ENCODE measurements at regions not wholly inside any gene's neighbourhood (a gene's known extent, or its start where the extent isn't known, plus 50 kb on each side); places are given as distances from the start of the nearest gene placed in this dataset.
"Not testable (repeated sequence)": the region's sequence is repeated elsewhere in the genome, so short reads cannot be mapped to it uniquely, and the experiment has no call there.

DNA sequence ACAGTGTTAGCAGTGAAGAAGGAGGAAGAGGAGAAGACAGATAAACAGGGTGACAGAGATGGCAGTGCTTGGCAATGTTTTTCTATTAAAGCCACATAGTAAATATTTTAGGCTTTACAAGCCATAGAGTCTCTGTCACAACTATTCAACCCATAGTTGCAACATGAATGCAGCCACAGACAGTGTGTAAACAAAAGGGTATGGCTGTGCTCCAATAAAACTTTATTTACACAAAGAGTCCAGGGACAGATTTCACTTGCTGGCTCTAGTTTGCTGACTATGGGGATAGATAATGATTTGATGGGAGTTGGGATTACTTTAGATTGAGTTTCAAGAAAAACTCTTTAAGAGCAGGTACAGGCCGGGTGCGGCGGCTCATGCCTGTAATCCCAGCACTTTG, 224.8 kb upstream of the SEMA6A start:
- H3K4me1 Mint-ChIP-seq (ENCODE audit: low read depth) = no peaks in the 10 kb centered on the region
- H3K4me3 Mint-ChIP-seq = no peak overlapping the region
- intact Hi-C loops (cut with micrococcal nuclease) = no loop called here
- H3K9me3 Mint-ChIP-seq = peaks cover 6% of the 10 kb centered on the region
- no peaks in the 10 kb centered on the region for H3K27me3 Mint-ChIP-seq (ENCODE audit: insufficient read depth)
- no peak overlapping the region for H3K27ac Mint-ChIP-seq
- no peak for DNase-seq (ENCODE audit: low spot score)
- no peaks in the 10 kb centered on the region for H3K36me3 Mint-ChIP-seq (ENCODE audit: low read depth)

DNA sequence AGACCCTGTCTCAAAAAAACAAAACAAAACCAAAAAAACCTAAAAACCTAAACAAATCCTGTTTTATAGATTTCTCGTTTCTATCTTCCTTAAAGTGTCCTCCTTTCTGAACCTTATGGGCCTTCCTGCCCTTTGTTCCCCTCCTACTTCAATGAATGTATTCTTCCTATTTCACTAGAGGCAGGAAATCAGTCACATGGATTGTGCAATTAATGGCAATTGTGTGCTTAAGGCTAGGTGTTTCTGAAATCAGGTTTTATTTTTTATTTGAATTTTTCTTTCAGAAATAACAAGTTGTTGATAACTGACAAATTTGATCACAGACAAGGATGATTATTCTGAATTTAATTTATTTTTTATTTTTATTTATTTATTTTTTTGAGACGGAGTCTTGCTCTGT, 220.6 kb upstream of the SEMA6A start:
- Mint-ChIP-seq H3K36me3 (ENCODE audit: low read depth) (no peaks in the 10 kb centered on the region), H3K27ac (no peak overlapping the region), H3K27me3 (ENCODE audit: insufficient read depth) (no peaks in the 10 kb centered on the region), H3K9me3 (peaks cover 6% of the 10 kb centered on the region), H3K4me3 (no peak overlapping the region), H3K4me1 (ENCODE audit: low read depth) (no peaks in the 10 kb centered on the region)
- DNase-seq (ENCODE audit: low spot score) = no peak
- intact Hi-C loops (cut with micrococcal nuclease) = no loop called here

- no peaks in the 10 kb centered on the region for H3K4me1 Mint-ChIP-seq (ENCODE audit: low read depth)
- H3K9me3 Mint-ChIP-seq = no peaks in the 10 kb centered on the region
- no peak for DNase-seq (ENCODE audit: low spot score)
- H3K27ac Mint-ChIP-seq = no peak overlapping the region
- no peak overlapping the region for H3K4me3 Mint-ChIP-seq
- intact Hi-C loops (cut with micrococcal nuclease) = no loop called here
- H3K27me3 Mint-ChIP-seq (ENCODE audit: insufficient read depth) = peaks cover 4% of the 10 kb centered on the region
- H3K36me3 Mint-ChIP-seq (ENCODE audit: low read depth) = no peaks in the 10 kb centered on the region
Observed at GRCh38 chr5:116789522-116789921, 214.9 kb upstream of the SEMA6A start.

DNA sequence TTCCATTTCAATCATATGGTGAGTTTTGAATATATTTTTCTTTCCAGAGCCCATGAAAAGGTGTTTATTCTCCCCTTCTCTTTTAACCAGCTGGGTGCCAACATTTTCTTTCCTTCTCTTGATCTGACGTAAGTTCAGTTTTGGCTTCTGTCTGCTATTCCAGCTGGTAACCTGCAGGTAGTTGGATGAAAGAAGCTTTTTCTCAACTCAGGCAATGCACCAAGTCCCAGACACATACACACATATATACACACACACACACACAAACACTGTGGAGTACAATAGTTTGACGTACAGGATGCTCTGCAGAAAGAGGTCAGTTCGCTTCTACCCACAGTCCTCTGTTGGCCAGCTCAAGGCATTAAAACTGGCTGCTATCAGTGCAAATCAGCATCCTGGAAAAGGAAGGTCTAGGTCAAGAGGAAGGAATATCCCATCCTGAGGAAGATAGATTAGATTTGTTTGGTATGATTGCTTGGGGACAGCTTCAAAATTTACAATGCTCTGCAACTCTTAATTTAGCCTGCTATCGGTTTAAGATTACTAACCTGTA, 214.3 kb upstream of the SEMA6A start:
- Mint-ChIP-seq H3K4me1 (ENCODE audit: low read depth) (no peaks in the 10 kb centered on the region), H3K27me3 (ENCODE audit: insufficient read depth) (peaks cover 4% of the 10 kb centered on the region), H3K4me3 (no peak overlapping the region), H3K27ac (no peak overlapping the region), H3K9me3 (no peaks in the 10 kb centered on the region), H3K36me3 (ENCODE audit: low read depth) (no peaks in the 10 kb centered on the region)
- no peak for DNase-seq (ENCODE audit: low spot score)
- intact Hi-C loops (cut with micrococcal nuclease) = no loop called here

DNA sequence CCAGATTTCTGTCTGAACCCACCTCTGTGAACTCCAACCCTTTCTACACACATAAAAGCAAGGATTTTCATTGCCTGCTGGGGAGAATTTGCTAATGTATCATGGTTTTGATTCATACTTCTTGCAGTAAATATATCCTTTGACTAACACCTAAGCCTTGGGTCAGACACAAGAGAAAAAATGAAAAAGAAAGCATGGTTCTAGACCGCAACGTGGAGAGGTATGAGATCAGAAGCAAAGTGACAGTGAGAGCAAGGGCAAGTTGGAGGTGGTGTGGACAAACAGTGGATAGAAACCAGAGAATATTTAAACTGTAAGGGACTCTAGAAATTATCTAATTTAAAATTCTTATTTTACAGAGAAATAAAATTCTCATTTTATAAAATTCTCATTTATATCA, 212.9 kb upstream of the SEMA6A start:
- no peak overlapping the region for H3K27ac Mint-ChIP-seq
- peaks cover 4% of the 10 kb centered on the region for H3K27me3 Mint-ChIP-seq (ENCODE audit: insufficient read depth)
- H3K4me3 Mint-ChIP-seq = no peak overlapping the region
- H3K9me3 Mint-ChIP-seq = no peaks in the 10 kb centered on the region
- no peaks in the 10 kb centered on the region for H3K4me1 Mint-ChIP-seq (ENCODE audit: low read depth)
- intact Hi-C loops (cut with micrococcal nuclease) = no loop called here
- H3K36me3 Mint-ChIP-seq (ENCODE audit: low read depth) = no peaks in the 10 kb centered on the region
- no peak for DNase-seq (ENCODE audit: low spot score)

- DNase-seq (ENCODE audit: low spot score) = no peak
- no peak overlapping the region for H3K4me3 Mint-ChIP-seq
- no peak overlapping the region for H3K27ac Mint-ChIP-seq
- H3K27me3 Mint-ChIP-seq (ENCODE audit: insufficient read depth) = peaks cover 4% of the 10 kb centered on the region
- H3K9me3 Mint-ChIP-seq = no peaks in the 10 kb centered on the region
- H3K4me1 Mint-ChIP-seq (ENCODE audit: low read depth) = no peaks in the 10 kb centered on the region
- H3K36me3 Mint-ChIP-seq (ENCODE audit: low read depth) = no peaks in the 10 kb centered on the region
- intact Hi-C loops (cut with micrococcal nuclease) = no loop called here
Observed at GRCh38 chr5:116785106-116785505, 210.5 kb upstream of the SEMA6A start.

GRCh38 chr5:116779846-116780245, 205.2 kb upstream of the SEMA6A start:
- Mint-ChIP-seq H3K4me1 (ENCODE audit: low read depth) (no peaks in the 10 kb centered on the region), H3K36me3 (ENCODE audit: low read depth) (no peaks in the 10 kb centered on the region), H3K9me3 (no peaks in the 10 kb centered on the region), H3K27ac (no peak overlapping the region), H3K27me3 (ENCODE audit: insufficient read depth) (no peaks in the 10 kb centered on the region), H3K4me3 (no peak overlapping the region)
- DNase-seq (ENCODE audit: low spot score) = no peak
- intact Hi-C loops (cut with micrococcal nuclease) = no loop called here

DNA sequence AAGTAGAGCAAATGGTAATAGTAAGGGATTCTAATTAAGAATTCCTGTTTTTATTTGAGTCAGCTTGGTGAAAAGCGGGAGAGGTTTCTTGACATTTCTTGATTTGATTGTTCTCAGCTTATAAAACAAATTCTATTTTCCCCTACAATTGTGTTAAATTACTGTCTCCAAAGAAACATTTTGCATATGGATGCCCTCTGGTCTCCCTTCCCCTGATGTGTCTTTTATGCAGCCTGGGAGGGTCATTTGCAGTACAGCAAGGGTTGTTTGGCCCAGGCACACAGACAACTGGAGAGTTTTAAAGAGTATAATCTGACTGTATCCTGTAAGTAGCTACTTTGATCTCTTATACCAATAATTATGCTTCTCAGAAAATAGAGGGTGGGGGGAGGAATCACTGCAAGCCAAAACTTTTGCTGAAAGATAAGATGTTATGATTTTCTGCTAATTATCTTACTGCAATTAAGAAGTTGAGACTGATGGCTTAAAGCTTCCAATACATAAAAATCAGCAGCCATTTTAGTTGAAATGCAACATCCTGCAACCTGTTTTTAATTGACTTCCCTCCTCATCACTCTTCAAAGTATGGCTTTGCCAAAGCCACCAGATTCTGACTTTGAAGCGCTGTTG, 204.1 kb upstream of the SEMA6A start:
- Mint-ChIP-seq H3K27ac (no peak overlapping the region), H3K9me3 (no peaks in the 10 kb centered on the region), H3K27me3 (ENCODE audit: insufficient read depth) (no peaks in the 10 kb centered on the region), H3K4me3 (no peak overlapping the region), H3K36me3 (ENCODE audit: low read depth) (no peaks in the 10 kb centered on the region), H3K4me1 (ENCODE audit: low read depth) (no peaks in the 10 kb centered on the region)
- intact Hi-C loops (cut with micrococcal nuclease) = no loop called here
- DNase-seq (ENCODE audit: low spot score) = no peak

DNA sequence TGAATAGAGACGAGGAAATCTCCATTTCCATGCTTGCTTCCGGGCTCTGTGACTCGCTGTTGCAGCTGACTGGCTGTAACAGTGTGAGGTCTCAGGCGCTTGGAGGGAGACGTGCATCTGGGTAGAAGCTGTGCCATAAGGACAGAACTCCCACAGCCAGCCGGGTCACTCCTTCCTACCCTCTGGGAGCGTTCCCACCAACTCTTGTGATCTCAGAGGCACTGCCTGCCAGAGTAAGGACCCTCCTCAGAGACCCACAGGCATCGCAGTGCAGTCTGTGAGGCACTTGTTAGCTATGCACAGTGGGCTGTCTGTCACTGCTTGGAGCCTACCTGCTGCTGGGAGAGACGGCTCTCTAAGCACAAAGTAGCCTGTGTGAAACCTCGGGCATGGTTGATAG, 203.4 kb upstream of the SEMA6A start:
- Mint-ChIP-seq H3K9me3 (no peaks in the 10 kb centered on the region), H3K36me3 (ENCODE audit: low read depth) (no peaks in the 10 kb centered on the region), H3K27me3 (ENCODE audit: insufficient read depth) (no peaks in the 10 kb centered on the region), H3K27ac (no peak overlapping the region), H3K4me3 (no peak overlapping the region), H3K4me1 (ENCODE audit: low read depth) (no peaks in the 10 kb centered on the region)
- DNase-seq (ENCODE audit: low spot score) = no peak
- intact Hi-C loops (cut with micrococcal nuclease) = no loop called here

GRCh38 chr5:116773926-116774325, 199.3 kb upstream of the SEMA6A start:
- H3K27ac Mint-ChIP-seq = no peak overlapping the region
- no peak for DNase-seq (ENCODE audit: low spot score)
- intact Hi-C loops (cut with micrococcal nuclease) = no loop called here
- H3K9me3 Mint-ChIP-seq = no peaks in the 10 kb centered on the region
- no peak overlapping the region for H3K4me3 Mint-ChIP-seq
- H3K27me3 Mint-ChIP-seq (ENCODE audit: insufficient read depth) = no peaks in the 10 kb centered on the region
- no peaks in the 10 kb centered on the region for H3K36me3 Mint-ChIP-seq (ENCODE audit: low read depth)
- no peaks in the 10 kb centered on the region for H3K4me1 Mint-ChIP-seq (ENCODE audit: low read depth)

DNA sequence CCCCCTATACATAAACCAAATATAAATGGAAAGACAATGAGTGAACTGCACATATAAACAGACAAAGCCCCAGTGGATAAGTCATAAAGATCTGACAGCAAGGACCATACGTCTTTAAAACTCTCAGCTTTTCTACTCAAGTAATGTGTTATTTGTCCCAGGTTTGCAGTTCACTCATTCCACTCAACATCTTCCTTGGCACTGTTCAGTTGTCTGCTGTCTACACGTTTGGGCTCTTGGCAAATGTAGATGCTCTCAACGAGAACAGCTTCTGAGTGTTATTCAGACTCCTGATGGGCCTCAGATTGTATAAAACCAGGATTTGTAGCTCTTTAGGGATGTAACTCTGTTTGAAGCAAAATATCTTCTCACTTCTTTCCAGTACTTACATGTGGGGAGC, 198.2 kb upstream of the SEMA6A start:
- H3K27ac Mint-ChIP-seq = no peak overlapping the region
- no peaks in the 10 kb centered on the region for H3K27me3 Mint-ChIP-seq (ENCODE audit: insufficient read depth)
- DNase-seq (ENCODE audit: low spot score) = no peak
- no peaks in the 10 kb centered on the region for H3K36me3 Mint-ChIP-seq (ENCODE audit: low read depth)
- H3K4me3 Mint-ChIP-seq = no peak overlapping the region
- H3K4me1 Mint-ChIP-seq (ENCODE audit: low read depth) = no peaks in the 10 kb centered on the region
- no peaks in the 10 kb centered on the region for H3K9me3 Mint-ChIP-seq
- intact Hi-C loops (cut with micrococcal nuclease) = no loop called here

DNA sequence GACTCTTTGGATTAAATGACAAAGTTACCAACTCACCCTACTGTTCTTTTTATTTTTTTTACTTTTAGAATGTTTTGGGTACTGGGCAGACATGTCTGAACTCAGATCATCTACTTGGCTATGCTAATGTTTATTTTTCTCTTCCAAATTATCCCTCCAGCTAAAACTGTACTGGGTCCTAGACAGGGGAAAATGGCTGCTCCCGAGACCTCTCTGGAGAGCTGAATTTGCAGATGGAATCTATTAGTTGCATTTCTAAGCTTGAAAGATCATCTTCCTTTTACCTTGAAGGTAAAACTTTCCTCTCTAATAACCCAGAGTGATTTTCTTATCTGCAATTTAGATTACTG, 197.5 kb upstream of the SEMA6A start:
- Mint-ChIP-seq H3K27me3 (ENCODE audit: insufficient read depth) (no peaks in the 10 kb centered on the region), H3K27ac (no peak overlapping the region), H3K4me3 (no peak overlapping the region), H3K36me3 (ENCODE audit: low read depth) (no peaks in the 10 kb centered on the region), H3K9me3 (no peaks in the 10 kb centered on the region), H3K4me1 (ENCODE audit: low read depth) (no peaks in the 10 kb centered on the region)
- intact Hi-C loops (cut with micrococcal nuclease) = no loop called here
- DNase-seq (ENCODE audit: low spot score) = no peak

DNA sequence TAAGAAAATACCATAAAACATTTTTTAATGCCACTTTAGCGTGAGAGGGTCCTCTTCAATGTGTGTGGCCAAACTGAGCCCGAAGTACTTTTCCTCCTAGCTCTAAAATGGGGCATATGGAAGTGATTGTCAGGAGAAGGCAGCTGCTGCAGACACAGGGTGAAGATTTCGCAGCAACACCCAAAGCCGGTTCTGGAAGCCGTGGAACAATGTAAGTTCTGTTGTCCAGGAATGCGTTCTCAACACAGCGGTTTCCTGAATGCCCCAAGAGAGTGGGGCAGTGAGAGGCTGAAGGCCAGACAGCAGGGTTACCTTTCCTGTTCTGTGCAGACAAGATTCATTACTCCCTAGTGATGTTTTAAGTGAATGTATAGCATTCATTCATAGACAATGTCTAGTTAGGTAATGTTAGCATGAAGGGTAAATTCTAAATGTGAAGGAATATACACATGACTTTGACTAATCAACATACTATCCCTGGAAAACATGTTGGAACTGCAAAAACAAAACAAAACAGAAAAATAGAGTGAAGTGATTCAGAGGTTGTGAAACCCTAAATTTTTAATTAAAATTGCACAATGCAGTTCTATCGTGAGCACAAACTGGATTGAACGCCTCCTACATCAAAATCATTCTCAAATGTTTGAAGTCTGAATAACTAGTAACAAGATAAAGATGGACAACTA, 197.0 kb upstream of the SEMA6A start:
- H3K9me3 Mint-ChIP-seq = no peaks in the 10 kb centered on the region
- H3K36me3 Mint-ChIP-seq (ENCODE audit: low read depth) = no peaks in the 10 kb centered on the region
- intact Hi-C loops (cut with micrococcal nuclease) = no loop called here
- DNase-seq (ENCODE audit: low spot score) = no peak
- H3K4me3 Mint-ChIP-seq = no peak overlapping the region
- peaks cover 2% of the 10 kb centered on the region for H3K4me1 Mint-ChIP-seq (ENCODE audit: low read depth)
- H3K27ac Mint-ChIP-seq = no peak overlapping the region
- no peaks in the 10 kb centered on the region for H3K27me3 Mint-ChIP-seq (ENCODE audit: insufficient read depth)

- intact Hi-C loops (cut with micrococcal nuclease); H3K27me3 Mint-ChIP-seq (ENCODE audit: insufficient read depth): not testable (repeated sequence)
Observed at GRCh38 chr5:116769953-116770352, 195.3 kb upstream of the SEMA6A start.

More at GRCh38 chr5:116769953-116770352, 195.3 kb upstream of the SEMA6A start:
- H3K4me1 Mint-ChIP-seq (ENCODE audit: low read depth); H3K36me3 Mint-ChIP-seq (ENCODE audit: low read depth); H3K4me3 Mint-ChIP-seq; H3K9me3 Mint-ChIP-seq; DNase-seq (ENCODE audit: low spot score); H3K27ac Mint-ChIP-seq: not testable (repeated sequence)
